HEK293 (cell line): ENCODE measurements at regions not wholly inside any gene's neighbourhood (a gene's known extent, or its start where the extent isn't known, plus 50 kb on each side); places are given as distances from the start of the nearest gene placed in this dataset.

Experiments
- CTCF ChIA-PET: fragments of 350-600 bp; formaldehyde crosslinking; extraction: SDS; loops from one replicate; lab custom pipeline; 2021; ENCODE audit warnings: antibody characterized with exemption; lab: Yijun Ruan, JAX
- POLR2A ChIA-PET: fragments of 300-600 bp; formaldehyde crosslinking; extraction: SDS; loops from one replicate; lab custom pipeline; 2020; ENCODE audit warnings: antibody characterized with exemption, inconsistent platforms; lab: Yijun Ruan, JAX
- H3K27ac ChIP-seq: fragments of 200-500 bp; sonication (Bioruptor generic); 2 replicates; pipeline ENCODE4 v1.5.1; 2014; ENCODE audit warnings: low read depth, low read length, control low read depth, inconsistent platforms; ENCODE audit errors: extremely low read depth
- H3K36me3 ChIP-seq, 2 experiments: fragments of 200-500 bp in 1 of 2; sonication (Bioruptor generic) in 1 of 2; 1 replicate in 1 of 2; 2 replicates in 1 of 2; pipeline ENCODE4 v1.5.1; 2014 to 2017; ENCODE audit warnings: inconsistent platforms in 2 of 2, low read length in 2 of 2; ENCODE audit not compliant: control insufficient read depth in 2 of 2, insufficient read depth in 1 of 2
- H3K4me1 ChIP-seq: fragments of 200-500 bp; sonication (Bioruptor generic); 2 replicates; pipeline ENCODE4 v1.5.1; 2014; ENCODE audit warnings: mild to moderate bottlenecking, low read length, inconsistent platforms; ENCODE audit not compliant: control insufficient read depth, insufficient read depth
- H3K4me3 ChIP-seq: 2 replicates; pipeline ENCODE4 v1.5.1; 2011; ENCODE audit warnings: low read depth, mild to moderate bottlenecking, control low read depth, low read length, moderate library complexity
- H3K9me3 ChIP-seq: fragments of 200-500 bp; sonication (Bioruptor generic); 2 replicates; pipeline ENCODE4 v1.5.1; 2014; ENCODE audit warnings: low read depth, low read length, inconsistent platforms; ENCODE audit not compliant: control insufficient read depth, insufficient read depth
- GLIS1 ChIP-seq: fragments of 450-650 bp; formaldehyde crosslinking; IDR thresholded peaks from 2 replicates; pipeline ENCODE4 v1.5.1; 2016; ENCODE audit warnings: missing biosample characterization, missing genetic modification characterization
- HOXD13 ChIP-seq: sonication (generic); formaldehyde crosslinking; IDR thresholded peaks from 2 replicates; pipeline ENCODE4 v1.8.0; 2022; ENCODE audit warnings: missing genetic modification reagents, borderline replicate concordance
- KLF1 ChIP-seq: fragments of 450-650 bp; formaldehyde crosslinking; IDR thresholded peaks from 2 replicates; pipeline ENCODE4 v1.5.1; 2016; ENCODE audit warnings: missing biosample characterization, missing genetic modification characterization
- KLF9 ChIP-seq: fragments of 450-650 bp; formaldehyde crosslinking; IDR thresholded peaks from 2 replicates; pipeline ENCODE4 v1.5.1; 2016; ENCODE audit warnings: missing biosample characterization, missing genetic modification characterization, low read depth
- OVOL3 ChIP-seq: fragments of 450-650 bp; formaldehyde crosslinking; IDR thresholded peaks from 2 replicates; pipeline ENCODE4 v1.5.1; 2016; ENCODE audit warnings: missing biosample characterization, missing genetic modification characterization
- SP7 ChIP-seq: fragments of 450-650 bp; formaldehyde crosslinking; IDR thresholded peaks from 2 replicates; pipeline ENCODE4 v1.5.1; 2016; ENCODE audit warnings: missing biosample characterization, missing genetic modification characterization
- ZBTB17 ChIP-seq: fragments of 450-650 bp; formaldehyde crosslinking; IDR thresholded peaks from 2 replicates; pipeline ENCODE4 v1.5.1; 2016; ENCODE audit warnings: missing biosample characterization, missing genetic modification characterization
- ZFHX2 ChIP-seq: fragments of 450-650 bp; formaldehyde crosslinking; conservative IDR thresholded peaks from 2 replicates; pipeline ENCODE4 v1.5.1; 2016; ENCODE audit warnings: missing biosample characterization, missing genetic modification characterization
- ZNF10 ChIP-seq: fragments of 450-650 bp; formaldehyde crosslinking; IDR thresholded peaks from 2 replicates; pipeline ENCODE4 v1.5.1; 2017; ENCODE audit warnings: missing biosample characterization, missing genetic modification characterization
- ZNF239 ChIP-seq: fragments of 450-650 bp; formaldehyde crosslinking; IDR thresholded peaks from 2 replicates; pipeline ENCODE4 v1.5.1; 2016; ENCODE audit warnings: missing biosample characterization, missing genetic modification characterization
- ZNF24 ChIP-seq: fragments of 450-650 bp; formaldehyde crosslinking; IDR thresholded peaks from 2 replicates; pipeline ENCODE4 v1.5.1; 2016; ENCODE audit warnings: missing biosample characterization, missing genetic modification characterization
- ZNF274 ChIP-seq, 2 experiments: fragments of 200-500 bp in 1 of 2; fragments of 450-650 bp in 1 of 2; sonication (Bioruptor generic) in 1 of 2; formaldehyde crosslinking in 1 of 2; IDR thresholded peaks; 2 replicates each; pipeline versions ENCODE4 v1.5.1 to v1.6.1; 2014 to 2016; ENCODE audit warnings: borderline replicate concordance in 1 of 2, inconsistent platforms in 1 of 2, low read length in 1 of 2, missing biosample characterization in 1 of 2, missing genetic modification characterization in 1 of 2
- ZNF341 ChIP-seq: fragments of 450-650 bp; formaldehyde crosslinking; IDR thresholded peaks from 2 replicates; pipeline ENCODE4; 2016; ENCODE audit warnings: low read depth, missing biosample characterization, missing genetic modification characterization
- ZNF350 ChIP-seq: fragments of 450-650 bp; formaldehyde crosslinking; IDR thresholded peaks from 2 replicates; pipeline ENCODE4 v1.5.0; 2017; ENCODE audit warnings: missing biosample characterization, mild to moderate bottlenecking, missing genetic modification characterization
- ZNF626 ChIP-seq: fragments of 450-650 bp; sonication (Bioruptor Pico); formaldehyde crosslinking; IDR thresholded peaks from 2 replicates; pipeline ENCODE4 v1.5.1; 2018; ENCODE audit warnings: missing biosample characterization, missing genetic modification characterization, inconsistent platforms
- ZNF639 ChIP-seq: fragments of 450-650 bp; formaldehyde crosslinking; IDR thresholded peaks from 2 replicates; pipeline ENCODE4 v1.5.1; 2016; ENCODE audit warnings: missing biosample characterization, missing genetic modification characterization
- ZNF645 ChIP-seq: fragments of 450-650 bp; formaldehyde crosslinking; IDR thresholded peaks from 2 replicates; pipeline ENCODE4; 2016; ENCODE audit warnings: missing biosample characterization, missing genetic modification characterization
- ZNF843 ChIP-seq: fragments of 450-650 bp; formaldehyde crosslinking; IDR thresholded peaks from 2 replicates; pipeline ENCODE4 v1.5.1; 2016; ENCODE audit warnings: missing biosample characterization, missing genetic modification characterization
- TF ChIP-seq, protein P1 (sequence below): fragments of 450-650 bp; formaldehyde crosslinking; IDR thresholded peaks from 2 replicates; pipeline ENCODE4 v1.5.1; 2016; ENCODE audit warnings: missing biosample characterization, missing genetic modification characterization
- TF ChIP-seq, protein P2 (sequence below): fragments of 450-650 bp; formaldehyde crosslinking; IDR thresholded peaks from 2 replicates; pipeline ENCODE4 v1.5.1; 2016; ENCODE audit warnings: missing biosample characterization, missing genetic modification characterization, borderline replicate concordance
- TF ChIP-seq, protein P3 (sequence below): fragments of 450-650 bp; formaldehyde crosslinking; IDR thresholded peaks from 2 replicates; pipeline ENCODE4 v1.5.1; 2016; ENCODE audit warnings: missing biosample characterization, missing genetic modification characterization, low read depth

GRCh38 chr4:37769391-37769989 lies 57.0 kb upstream of the PGM2 start:
- Histone ChIP-seq H3K4me3 (no peak overlapping the region), H3K9me3 (no peaks in the 10 kb centered on the region), H3K27ac (no peak overlapping the region), H3K4me1 (no peaks in the 10 kb centered on the region), H3K36me3 (no peaks in the 10 kb centered on the region)
- ChIA-PET POLR2A (no interaction called here), CTCF (interaction anchor here (0.7 kb wide), 1 partner anchor 326 kb away, joined by 3 read pairs; no protein-coding TSS in a partner anchor)
- no peak for TF ChIP-seq ZNF645 (tag by site-specific recombination)
- no peak for TF ChIP-seq ZNF274 (IDR thresholded peaks at IDR 0.05; ENCODE audit: low read length)
- TF ChIP-seq ZNF274 (tag by site-specific recombination; IDR thresholded peaks at IDR 0.05; ENCODE audit: borderline replicate concordance) = no peak
- TF ChIP-seq HOXD13 (CRISPR knock-in tag) = no peak

- H3K4me3 ChIP-seq = no peak overlapping the region
- H3K36me3 ChIP-seq = no peaks in the 10 kb centered on the region
- H3K4me1 ChIP-seq = no peaks in the 10 kb centered on the region
- CTCF ChIA-PET = interaction anchor here (0.6 to 0.8 kb wide), 2 partner anchors 71 to 201 kb away, joined by 3 read pairs; no protein-coding TSS in a partner anchor
- no peaks in the 10 kb centered on the region for H3K9me3 ChIP-seq
- TF ChIP-seq ZNF843 (tag by site-specific recombination) (no peak), ZBTB17 (tag by site-specific recombination) (peak; percentile 55; the same call in 1 of the 2 replicates), KLF1 (no peak), ZNF341 (no peak), ZNF350 (tag by site-specific recombination) (no peak), ZNF239 (tag by site-specific recombination) (no peak), KLF9 (no peak), ZNF10 (tag by site-specific recombination) (no peak), ZNF24 (tag by site-specific recombination) (peak; percentile 88), ZNF639 (tag by site-specific recombination) (no peak), SP7 (peak; percentile 87), GLIS1 (tag by site-specific recombination) (peak; percentile 71), ZNF626 (tag by site-specific recombination) (no peak), OVOL3 (tag by site-specific recombination) (no peak), ZFHX2 (peak; percentile 29; the same call in 1 of the 2 replicates)
- TF ChIP-seq, protein P1, sequence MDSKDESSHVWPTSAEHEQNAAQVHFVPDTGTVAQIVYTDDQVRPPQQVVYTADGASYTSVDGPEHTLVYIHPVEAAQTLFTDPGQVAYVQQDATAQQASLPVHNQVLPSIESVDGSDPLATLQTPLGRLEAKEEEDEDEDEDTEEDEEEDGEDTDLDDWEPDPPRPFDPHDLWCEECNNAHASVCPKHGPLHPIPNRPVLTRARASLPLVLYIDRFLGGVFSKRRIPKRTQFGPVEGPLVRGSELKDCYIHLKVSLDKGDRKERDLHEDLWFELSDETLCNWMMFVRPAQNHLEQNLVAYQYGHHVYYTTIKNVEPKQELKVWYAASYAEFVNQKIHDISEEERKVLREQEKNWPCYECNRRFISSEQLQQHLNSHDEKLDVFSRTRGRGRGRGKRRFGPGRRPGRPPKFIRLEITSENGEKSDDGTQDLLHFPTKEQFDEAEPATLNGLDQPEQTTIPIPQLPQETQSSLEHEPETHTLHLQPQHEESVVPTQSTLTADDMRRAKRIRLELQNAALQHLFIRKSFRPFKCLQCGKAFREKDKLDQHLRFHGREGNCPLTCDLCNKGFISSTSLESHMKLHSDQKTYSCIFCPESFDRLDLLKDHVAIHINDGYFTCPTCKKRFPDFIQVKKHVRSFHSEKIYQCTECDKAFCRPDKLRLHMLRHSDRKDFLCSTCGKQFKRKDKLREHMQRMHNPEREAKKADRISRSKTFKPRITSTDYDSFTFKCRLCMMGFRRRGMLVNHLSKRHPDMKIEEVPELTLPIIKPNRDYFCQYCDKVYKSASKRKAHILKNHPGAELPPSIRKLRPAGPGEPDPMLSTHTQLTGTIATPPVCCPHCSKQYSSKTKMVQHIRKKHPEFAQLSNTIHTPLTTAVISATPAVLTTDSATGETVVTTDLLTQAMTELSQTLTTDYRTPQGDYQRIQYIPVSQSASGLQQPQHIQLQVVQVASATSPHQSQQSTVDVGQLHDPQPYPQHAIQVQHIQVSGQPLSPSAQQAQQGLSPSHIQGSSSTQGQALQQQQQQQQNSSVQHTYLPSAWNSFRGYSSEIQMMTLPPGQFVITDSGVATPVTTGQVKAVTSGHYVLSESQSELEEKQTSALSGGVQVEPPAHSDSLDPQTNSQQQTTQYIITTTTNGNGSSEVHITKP (tag by site-specific recombination) = no peak
- TF ChIP-seq, protein P2, sequence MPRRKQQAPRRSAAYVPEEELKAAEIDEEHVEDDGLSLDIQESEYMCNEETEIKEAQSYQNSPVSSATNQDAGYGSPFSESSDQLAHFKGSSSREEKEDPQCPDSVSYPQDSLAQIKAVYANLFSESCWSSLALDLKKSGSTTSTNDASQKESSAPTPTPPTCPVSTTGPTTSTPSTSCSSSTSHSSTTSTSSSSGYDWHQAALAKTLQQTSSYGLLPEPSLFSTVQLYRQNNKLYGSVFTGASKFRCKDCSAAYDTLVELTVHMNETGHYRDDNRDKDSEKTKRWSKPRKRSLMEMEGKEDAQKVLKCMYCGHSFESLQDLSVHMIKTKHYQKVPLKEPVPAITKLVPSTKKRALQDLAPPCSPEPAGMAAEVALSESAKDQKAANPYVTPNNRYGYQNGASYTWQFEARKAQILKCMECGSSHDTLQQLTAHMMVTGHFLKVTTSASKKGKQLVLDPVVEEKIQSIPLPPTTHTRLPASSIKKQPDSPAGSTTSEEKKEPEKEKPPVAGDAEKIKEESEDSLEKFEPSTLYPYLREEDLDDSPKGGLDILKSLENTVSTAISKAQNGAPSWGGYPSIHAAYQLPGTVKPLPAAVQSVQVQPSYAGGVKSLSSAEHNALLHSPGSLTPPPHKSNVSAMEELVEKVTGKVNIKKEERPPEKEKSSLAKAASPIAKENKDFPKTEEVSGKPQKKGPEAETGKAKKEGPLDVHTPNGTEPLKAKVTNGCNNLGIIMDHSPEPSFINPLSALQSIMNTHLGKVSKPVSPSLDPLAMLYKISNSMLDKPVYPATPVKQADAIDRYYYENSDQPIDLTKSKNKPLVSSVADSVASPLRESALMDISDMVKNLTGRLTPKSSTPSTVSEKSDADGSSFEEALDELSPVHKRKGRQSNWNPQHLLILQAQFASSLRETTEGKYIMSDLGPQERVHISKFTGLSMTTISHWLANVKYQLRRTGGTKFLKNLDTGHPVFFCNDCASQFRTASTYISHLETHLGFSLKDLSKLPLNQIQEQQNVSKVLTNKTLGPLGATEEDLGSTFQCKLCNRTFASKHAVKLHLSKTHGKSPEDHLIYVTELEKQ (tag by site-specific recombination) = no peak
- TF ChIP-seq, protein P3, sequence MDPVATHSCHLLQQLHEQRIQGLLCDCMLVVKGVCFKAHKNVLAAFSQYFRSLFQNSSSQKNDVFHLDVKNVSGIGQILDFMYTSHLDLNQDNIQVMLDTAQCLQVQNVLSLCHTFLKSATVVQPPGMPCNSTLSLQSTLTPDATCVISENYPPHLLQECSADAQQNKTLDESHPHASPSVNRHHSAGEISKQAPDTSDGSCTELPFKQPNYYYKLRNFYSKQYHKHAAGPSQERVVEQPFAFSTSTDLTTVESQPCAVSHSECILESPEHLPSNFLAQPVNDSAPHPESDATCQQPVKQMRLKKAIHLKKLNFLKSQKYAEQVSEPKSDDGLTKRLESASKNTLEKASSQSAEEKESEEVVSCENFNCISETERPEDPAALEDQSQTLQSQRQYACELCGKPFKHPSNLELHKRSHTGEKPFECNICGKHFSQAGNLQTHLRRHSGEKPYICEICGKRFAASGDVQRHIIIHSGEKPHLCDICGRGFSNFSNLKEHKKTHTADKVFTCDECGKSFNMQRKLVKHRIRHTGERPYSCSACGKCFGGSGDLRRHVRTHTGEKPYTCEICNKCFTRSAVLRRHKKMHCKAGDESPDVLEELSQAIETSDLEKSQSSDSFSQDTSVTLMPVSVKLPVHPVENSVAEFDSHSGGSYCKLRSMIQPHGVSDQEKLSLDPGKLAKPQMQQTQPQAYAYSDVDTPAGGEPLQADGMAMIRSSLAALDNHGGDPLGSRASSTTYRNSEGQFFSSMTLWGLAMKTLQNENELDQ = peak; percentile 93
- H3K27ac ChIP-seq = no peak overlapping the region
- POLR2A ChIA-PET = interaction anchor here (0.6 kb wide), 1 partner anchor 95 kb away, joined by 3 read pairs; no protein-coding TSS in a partner anchor
Measured at GRCh38 chr4:37767546-37767945, 58.9 kb upstream of the PGM2 start.
